GM12878 (cell line): ENCODE measurements at regions not wholly inside any gene's neighbourhood (a gene's known extent, or its start where the extent isn't known, plus 50 kb on each side); places are given as distances from the start of the nearest gene placed in this dataset.
"Not testable (repeated sequence)": the region's sequence is repeated elsewhere in the genome, so short reads cannot be mapped to it uniquely, and the experiment has no call there.

Experiments
- ATAC-seq: fragments of 200-7000 bp; cut with Tn5 transposase; 3 replicates; pipeline ENCODE4 v1.9.1; 2020; ENCODE audit warnings: mild to moderate bottlenecking, moderate library complexity
- BruUV-seq: library from RNA; stranded (reverse); fragments of 400-500 nt; replicated peaks from 2 replicates; lab custom pipeline; 2021; lab: Mats Ljungman, UMichigan
- CTCF ChIA-PET: fragments of 300-600 bp; sonication (Branson Sonifier 250); formaldehyde crosslinking; extraction: SDS; loops from one replicate; lab custom pipeline; 2021; ENCODE audit warnings: inconsistent platforms; lab: Yijun Ruan, JAX
- POLR2A ChIA-PET: fragments of 350-600 bp; formaldehyde crosslinking; extraction: SDS; loops from one replicate; lab custom pipeline; 2021; ENCODE audit warnings: inconsistent platforms; lab: Charles Lee
- RAD21 ChIA-PET: fragments of 300-600 bp; sonication (Branson Sonifier 250); formaldehyde crosslinking; loops from one replicate; lab custom pipeline; 2023; ENCODE audit warnings: antibody characterized with exemption; ENCODE audit not compliant: unreplicated experiment; lab: Charles Lee
- SMC1A ChIA-PET: fragments of 300-600 bp; sonication (Branson Sonifier 250); formaldehyde crosslinking; loops from one replicate; lab custom pipeline; 2023; ENCODE audit not compliant: unreplicated experiment, uncharacterized antibody; lab: Charles Lee
- DNase-seq: peaks from one replicate; pipeline ENCODE4 v3.0.0-alpha.2; 2011; ENCODE audit warnings: low read depth, low spot score
- FAIRE-seq: peaks from 3 replicates; lab custom pipeline; 2011; peaks lifted over from hg19 to GRCh38; lab: Jason Lieb, UNC
- H2AFZ ChIP-seq: 2 replicates; pipeline ENCODE4 v1.6.0; 2011; ENCODE audit warnings: low read depth, low read length, control low read depth; ENCODE audit not compliant: control insufficient read depth
- H3K27ac ChIP-seq: 2 replicates; pipeline ENCODE4 v1.5.1; 2011; ENCODE audit warnings: control low read depth; ENCODE audit not compliant: control insufficient read depth, insufficient read depth
- H3K27me3 ChIP-seq, 2 experiments: replicated peaks in 1 of 2; 2 replicates each; pipeline versions ENCODE4 v1.6.0 to v1.6.1; 2011; ENCODE audit warnings: low read length in 1 of 2; ENCODE audit not compliant: control insufficient read depth in 2 of 2, insufficient read depth in 2 of 2
- H3K36me3 ChIP-seq, 2 experiments: 2 replicates each; pipeline ENCODE4 v1.5.1; 2011; ENCODE audit warnings: low read length in 1 of 2; ENCODE audit not compliant: control insufficient read depth in 2 of 2, insufficient read depth in 2 of 2
- H3K4me1 ChIP-seq: 2 replicates; pipeline ENCODE4 v1.6.1; 2011; ENCODE audit warnings: mild to moderate bottlenecking, low read length, moderate library complexity, mixed read lengths; ENCODE audit not compliant: control insufficient read depth, insufficient read depth
- H3K4me2 ChIP-seq: 2 replicates; pipeline ENCODE4 v1.6.0; 2011; ENCODE audit warnings: control low read depth; ENCODE audit not compliant: control insufficient read depth, insufficient read depth
- H3K4me3 ChIP-seq: fragments of 200-600 bp; sonication (generic); 2 replicates; pipeline ENCODE4 v1.5.1; 2016
- H3K79me2 ChIP-seq: 2 replicates; pipeline ENCODE4 v1.6.0; 2011; ENCODE audit warnings: low read length; ENCODE audit not compliant: control insufficient read depth, insufficient read depth
- H3K9ac ChIP-seq: 2 replicates; pipeline ENCODE4 v1.8.0; 2011; ENCODE audit warnings: low read length, control low read depth, mixed read lengths; ENCODE audit not compliant: control insufficient read depth, insufficient read depth
- H3K9me3 ChIP-seq: replicated peaks from 3 replicates; pipeline ENCODE4 v1.5.1; 2011; ENCODE audit warnings: mild to moderate bottlenecking, low read length; ENCODE audit not compliant: control insufficient read depth, insufficient read depth
- H4K20me1 ChIP-seq: 2 replicates; pipeline ENCODE4 v1.6.0; 2011; ENCODE audit not compliant: control insufficient read depth, insufficient read depth
- E2F4 ChIP-seq: IDR thresholded peaks from 2 replicates; pipeline ENCODE4 v1.6.1; 2012; ENCODE audit warnings: low read depth, low read length, improper control_type of control experiment
- GATAD2B ChIP-seq: fragments of 450-650 bp; conservative IDR thresholded peaks from 2 replicates; pipeline ENCODE4 v1.6.1; 2017; ENCODE audit warnings: low read depth, mild to moderate bottlenecking, moderate library complexity
- HDGF ChIP-seq: fragments of 450-650 bp; IDR thresholded peaks from 2 replicates; pipeline ENCODE4 v1.6.1; 2016; ENCODE audit warnings: antibody characterized with exemption
- IRF4 ChIP-seq: IDR thresholded peaks from 2 replicates; pipeline ENCODE4 v1.6.1; 2011; ENCODE audit warnings: low read depth, low read length
- MAX ChIP-seq: IDR thresholded peaks from 2 replicates; pipeline ENCODE4 v1.6.1; 2012; ENCODE audit warnings: low read depth, low read length, improper control_type of control experiment
- RAD21 ChIP-seq: IDR thresholded peaks from 2 replicates; pipeline ENCODE4 v1.6.1; 2011; ENCODE audit warnings: mild to moderate bottlenecking, low read depth, low read length, moderate library complexity; ENCODE audit not compliant: insufficient read depth
- RFX5 ChIP-seq: IDR thresholded peaks from 2 replicates; pipeline ENCODE4 v1.6.1; 2011; ENCODE audit warnings: low read depth, low read length, improper control_type of control experiment
- SPI1 ChIP-seq: IDR thresholded peaks from 2 replicates; pipeline ENCODE4 v1.6.1; 2011; ENCODE audit warnings: low read depth, mild to moderate bottlenecking, low read length, moderate library complexity, borderline replicate concordance; ENCODE audit not compliant: insufficient read depth
- TCF3 ChIP-seq: IDR thresholded peaks from 2 replicates; pipeline ENCODE4 v1.6.1; 2012; ENCODE audit warnings: low read depth, mild to moderate bottlenecking, low read length, borderline replicate concordance; ENCODE audit not compliant: insufficient read depth
- WRNIP1 ChIP-seq: IDR thresholded peaks from 2 replicates; pipeline ENCODE4 v1.6.1; 2011; ENCODE audit warnings: low read depth, low read length, improper control_type of control experiment, borderline replicate concordance
- ZNF217 ChIP-seq: fragments of 450-650 bp; IDR thresholded peaks from 2 replicates; pipeline ENCODE4 v1.6.1; 2017; ENCODE audit warnings: antibody characterized with exemption, mild to moderate bottlenecking
- WGBS: methylation state at CpG from one replicate; pipeline ENCODE4 v1.1.6; 2016; ENCODE audit warnings: low lambda C conversion rate; ENCODE audit not compliant: insufficient replicate concordance, insufficient coverage; ENCODE audit errors: missing lambda C conversion rate; 5-methylcytosine and 5-hydroxymethylcytosine counted together
- in situ Hi-C: fragments of 300-500 bp; cut with MboI; formaldehyde crosslinking; loops from 9 replicates; pipeline ENCODE4 v1.14.3; 2018; ENCODE audit warnings: mixed read lengths
- intact Hi-C: fragments of 100-400 bp; cut with micrococcal nuclease; formaldehyde crosslinking; loops from one replicate; pipeline ENCODE4 v1.14.2; 2022; ENCODE audit not compliant: unreplicated experiment

DNA sequence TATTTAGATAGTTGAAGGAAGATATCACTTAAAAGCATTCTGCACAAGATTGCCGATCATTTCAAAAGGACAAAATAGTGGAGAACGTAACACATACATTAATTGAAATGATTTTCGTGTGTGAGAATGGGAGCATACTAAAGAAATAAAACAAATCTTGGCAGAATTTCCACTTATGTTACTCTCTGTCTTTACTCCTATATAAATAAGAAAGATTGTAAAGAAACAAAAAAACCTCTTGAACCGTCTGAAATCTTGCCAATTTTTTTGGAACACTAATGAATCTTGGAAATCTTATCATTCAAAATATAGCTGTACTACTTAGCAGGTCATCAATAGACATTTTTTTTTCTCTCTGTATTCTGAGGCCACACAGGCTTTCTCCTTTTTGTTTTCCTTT is 528.8 kb upstream of the NCAM2 start:
- no peaks in the 10 kb centered on the region for H3K27me3 ChIP-seq
- in situ Hi-C loops: no loop called here
- FAIRE-seq: no peak
- ChIA-PET CTCF (no interaction called here), POLR2A (no interaction called here), RAD21 (no interaction called here), SMC1A (no interaction called here)
- no peaks in the 10 kb centered on the region for H3K9me3 ChIP-seq
- H3K9ac ChIP-seq: no peak overlapping the region
- H2AFZ ChIP-seq: no peak overlapping the region
- 37% methylated on average over 4 of the region's 4 CpGs for WGBS
- H3K4me3 ChIP-seq: no peak overlapping the region
- DNase-seq: no peak
- no TSS peak for BruUV-seq
- intact Hi-C loops: no loop called here
- no peaks in the 10 kb centered on the region for H3K36me3 ChIP-seq
- H3K4me2 ChIP-seq: no peak overlapping the region
- TF ChIP-seq MAX (no peak), SPI1 (no peak), TCF3 (no peak)
- no peak overlapping the region for H3K27ac ChIP-seq
- H3K79me2 ChIP-seq: no peaks in the 10 kb centered on the region
- H3K4me1 ChIP-seq: no peaks in the 10 kb centered on the region
- no peaks in the 10 kb centered on the region for H4K20me1 ChIP-seq
- no peak for ATAC-seq

DNA sequence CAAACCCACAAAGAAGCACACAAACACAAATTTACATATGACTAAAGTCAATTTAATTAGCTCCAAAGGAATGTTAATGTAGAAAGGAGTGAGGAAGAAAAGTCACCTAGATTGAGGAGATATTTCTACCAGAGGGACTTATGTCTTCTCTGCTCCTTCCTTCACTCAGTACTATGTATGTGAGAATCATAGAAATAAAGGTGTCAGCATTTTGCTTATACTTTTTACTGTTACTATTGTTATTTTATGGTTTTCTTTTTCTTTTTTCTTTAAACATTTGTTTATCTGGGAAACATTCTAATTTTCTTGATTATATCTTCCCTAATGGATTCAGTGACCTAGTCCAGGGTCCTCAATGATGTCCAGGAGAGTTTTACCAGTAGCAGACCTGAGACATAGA is 511.9 kb upstream of the NCAM2 start:
- no peaks in the 10 kb centered on the region for H3K36me3 ChIP-seq
- no peak overlapping the region for H2AFZ ChIP-seq
- ATAC-seq: no peak
- no peak overlapping the region for H3K9ac ChIP-seq
- in situ Hi-C loops: no loop called here
- intact Hi-C loops: no loop called here
- RAD21 ChIA-PET: no interaction called here
- no peaks in the 10 kb centered on the region for H3K27me3 ChIP-seq
- no peaks in the 10 kb centered on the region for H3K79me2 ChIP-seq
- H3K9me3 ChIP-seq: no peaks in the 10 kb centered on the region
- no peak for TF ChIP-seq HDGF
- no peak for TF ChIP-seq GATAD2B
- TF ChIP-seq ZNF217: no peak
- no peak for TF ChIP-seq IRF4
- no peak for TF ChIP-seq WRNIP1
- no peak for TF ChIP-seq RFX5
- TF ChIP-seq RAD21: no peak
- no peak for TF ChIP-seq E2F4
- TF ChIP-seq, all 136 proteins: peak for 0
- FAIRE-seq (no peak), DNase-seq (no peak)
- H4K20me1 ChIP-seq: no peaks in the 10 kb centered on the region
- ChIA-PET POLR2A (no interaction called here), CTCF (no interaction called here), SMC1A (interaction anchor here (0.6 kb wide), 1 partner anchor 833 kb away, joined by 3 read pairs; no protein-coding TSS in a partner anchor)
- no peak overlapping the region for H3K27ac ChIP-seq
- no TSS peak for BruUV-seq
- H3K4me2 ChIP-seq: no peak overlapping the region
- H3K4me1 ChIP-seq: no peaks in the 10 kb centered on the region
- H3K4me3 ChIP-seq: no peak overlapping the region

DNA sequence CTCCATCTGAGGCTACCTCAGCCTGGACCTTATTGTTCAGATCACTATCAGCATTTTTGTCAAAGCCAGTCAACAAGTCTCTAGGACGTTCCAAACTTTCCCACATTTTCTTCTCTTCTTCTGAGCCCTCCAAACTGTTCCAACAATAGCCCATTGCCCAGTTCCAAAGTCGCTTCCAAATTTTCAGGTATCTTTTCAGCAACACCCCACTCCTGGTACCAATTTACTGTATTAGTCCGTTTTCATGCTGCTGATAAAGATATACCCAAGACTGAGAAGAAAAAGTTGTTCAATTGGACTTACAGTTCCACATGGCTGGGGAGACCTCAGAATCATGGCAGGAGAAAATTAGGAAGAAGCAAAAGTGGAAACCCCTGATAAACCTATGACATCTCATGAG is 495.3 kb upstream of the NCAM2 start:
- BruUV-seq, POLR2A ChIA-PET, H3K4me1 ChIP-seq, H3K9ac ChIP-seq, H2AFZ ChIP-seq, DNase-seq, H4K20me1 ChIP-seq, H3K27ac ChIP-seq, H3K36me3 ChIP-seq, CTCF ChIA-PET, RAD21 ChIA-PET, intact Hi-C loops, H3K27me3 ChIP-seq, H3K4me3 ChIP-seq, SMC1A ChIA-PET, H3K9me3 ChIP-seq, in situ Hi-C loops, H3K79me2 ChIP-seq, ATAC-seq, H3K4me2 ChIP-seq, FAIRE-seq: not testable (repeated sequence)
- 17% methylated on average over 3 of the region's 3 CpGs for WGBS
